PC-3 (cell line): ENCODE measurements at regions not wholly inside any gene's neighbourhood (a gene's known extent, or its start where the extent isn't known, plus 50 kb on each side); places are given as distances from the start of the nearest gene placed in this dataset.

Source experiments
- CTCF ChIP-seq: fragments of 300-600 bp; sonication (generic); conservative IDR thresholded peaks from 2 replicates; pipeline ENCODE4 v1.5.1; 2017; ENCODE audit warnings: antibody characterized with exemption, low read depth, mild to moderate bottlenecking, low read length
- EZH2phosphoT487 ChIP-seq: fragments of 300-600 bp; sonication (generic); IDR thresholded peaks from 2 replicates; pipeline ENCODE4 v1.6.1; 2018; ENCODE audit warnings: mild to moderate bottlenecking, antibody characterized with exemption, low read length, borderline replicate concordance

DNA sequence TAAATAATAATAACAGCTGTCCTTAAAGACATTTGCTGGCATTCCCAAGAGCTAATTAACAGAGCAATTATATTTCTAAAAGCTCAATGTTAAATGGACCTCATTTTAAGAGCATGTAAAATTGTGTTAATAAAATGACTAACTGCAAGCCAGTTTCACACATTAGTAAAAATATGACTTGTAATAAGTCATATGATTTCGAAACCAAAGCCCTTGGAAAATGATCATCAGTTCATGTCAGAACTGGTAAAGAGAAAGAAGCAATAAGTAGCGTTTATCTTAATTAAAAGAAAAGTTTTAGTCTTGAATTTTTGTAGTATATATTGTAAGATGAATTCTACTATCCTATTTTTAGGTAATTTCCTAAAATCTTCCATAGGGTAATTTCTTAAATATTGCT is 310.7 kb downstream of the CNTN3 start:
- TF ChIP-seq CTCF (no peak), EZH2phosphoT487 (no peak)
